GM21737 (cell line): ENCODE measurements at regions not wholly inside any gene's neighbourhood (a gene's known extent, or its start where the extent isn't known, plus 50 kb on each side); places are given as distances from the start of the nearest gene placed in this dataset.
"Not testable (repeated sequence)": the region's sequence is repeated elsewhere in the genome, so short reads cannot be mapped to it uniquely, and the experiment has no call there.

Experiments used
- ATAC-seq: cut with Tn5 transposase; IDR thresholded peaks from one replicate; pipeline ENCODE4 v1.9.1; 2021; ENCODE audit warnings: mild to moderate bottlenecking, moderate library complexity; ENCODE audit not compliant: unreplicated experiment

DNA sequence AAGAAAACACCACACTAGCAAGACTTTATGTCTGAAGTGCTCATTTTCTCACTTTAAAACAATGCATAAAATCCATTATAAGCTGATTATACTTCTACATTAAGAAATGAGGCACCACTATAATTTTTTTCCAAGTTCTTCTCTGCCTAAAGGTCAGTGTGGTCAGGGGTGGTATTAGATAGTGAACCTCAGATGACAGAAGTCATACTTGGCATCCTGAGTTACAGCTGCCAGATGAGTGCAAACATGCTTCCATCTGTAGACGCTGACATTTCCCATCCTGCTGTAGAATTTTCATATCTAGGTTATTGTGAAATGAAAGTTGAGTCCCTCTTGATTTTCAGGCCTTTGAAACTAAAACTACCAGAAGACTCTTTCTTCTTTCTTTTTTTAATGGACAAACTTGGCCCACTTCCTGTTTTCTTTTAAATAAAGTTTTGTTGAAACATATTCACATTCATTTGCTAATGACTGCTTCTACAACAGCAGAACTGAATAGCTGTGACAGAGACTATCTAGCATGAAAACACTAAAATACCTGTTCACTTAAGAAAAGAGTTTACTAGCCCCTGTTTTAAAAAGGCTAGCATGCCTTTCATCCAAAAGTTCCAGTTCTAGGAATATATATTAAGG lies 900.8 kb downstream of the XPNPEP1 start:
- ATAC-seq, result no peak

GRCh38 chr10:109019001-109019424 lies 904.3 kb downstream of the XPNPEP1 start:
- ATAC-seq, result no peak

DNA sequence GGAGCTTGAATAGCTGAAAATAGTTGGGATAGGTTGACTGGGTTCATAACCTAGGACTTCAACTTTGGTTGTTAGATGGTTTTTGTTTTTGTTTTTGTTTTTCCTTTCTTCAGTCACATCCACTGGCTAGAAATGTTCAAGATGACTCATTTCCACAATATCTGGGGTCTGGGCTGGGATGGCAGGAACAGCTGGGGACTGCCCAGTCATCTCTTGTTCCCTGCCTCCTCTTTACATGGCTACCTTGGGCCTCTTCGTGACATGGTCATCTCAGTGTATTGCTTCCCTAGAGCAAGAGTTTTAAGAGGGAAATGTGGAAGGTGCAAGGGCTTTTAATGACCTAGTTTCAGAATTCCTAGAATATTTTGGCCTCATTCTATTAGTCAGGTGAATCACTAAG lies 915.8 kb downstream of the XPNPEP1 start:
- no peak for ATAC-seq

GRCh38 chr10:108990441-108990840 lies 932.9 kb downstream of the XPNPEP1 start:
- no peak for ATAC-seq

GRCh38 chr10:108989976-108990375 lies 933.3 kb downstream of the XPNPEP1 start:
- no peak for ATAC-seq

GRCh38 chr10:108982159-108982558 lies 941.2 kb downstream of the XPNPEP1 start:
- ATAC-seq, result no peak

GRCh38 chr10:108980869-108981268 lies 942.4 kb downstream of the XPNPEP1 start:
- no peak for ATAC-seq

GRCh38 chr10:108975459-108976058 lies 947.8 kb downstream of the XPNPEP1 start:
- ATAC-seq, result no peak

GRCh38 chr10:108970016-108970415 lies 953.3 kb downstream of the XPNPEP1 start:
- no peak for ATAC-seq

- no peak for ATAC-seq
Observed at GRCh38 chr10:108966411-108966810, 956.9 kb downstream of the XPNPEP1 start.

- no peak for ATAC-seq
Observed at GRCh38 chr10:108966005-108966404, 957.3 kb downstream of the XPNPEP1 start.

DNA sequence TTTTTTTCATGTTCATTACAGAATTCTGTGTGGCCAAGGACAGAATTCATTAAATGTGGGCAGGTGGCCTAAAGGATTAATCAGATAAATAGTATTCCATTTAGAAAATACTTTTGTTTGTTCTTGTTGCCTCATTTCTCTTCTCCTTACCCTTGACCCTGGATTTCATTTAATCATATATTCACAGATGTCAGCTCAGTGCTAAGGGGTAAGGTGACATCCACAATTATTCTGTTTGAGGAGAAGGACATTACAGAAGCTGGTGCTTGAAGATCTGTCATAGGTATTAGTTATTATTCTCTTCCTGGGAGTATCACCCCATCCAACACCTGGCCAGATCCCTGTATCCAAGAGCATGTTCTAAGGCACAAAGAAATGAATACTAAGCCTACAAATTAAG lies 961.1 kb downstream of the XPNPEP1 start:
- ATAC-seq, result no peak

DNA sequence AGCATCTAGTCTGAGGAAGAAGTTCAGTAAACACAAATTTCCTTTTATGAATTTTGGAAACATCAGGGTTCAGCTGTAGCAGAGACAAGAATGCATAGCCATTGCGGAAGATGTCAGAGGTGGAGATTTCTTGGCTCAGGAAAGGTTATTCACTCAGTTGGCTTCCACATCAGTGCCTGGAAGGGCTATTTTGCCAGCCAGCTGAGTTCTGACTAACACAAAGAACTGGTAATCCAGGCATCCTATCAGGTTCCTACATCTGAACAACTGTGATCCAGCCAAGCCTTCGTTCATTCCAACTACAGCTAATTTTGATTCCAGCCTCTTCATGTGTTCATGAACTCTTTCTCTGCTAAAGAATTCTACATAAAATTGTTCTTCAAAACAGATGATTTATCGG lies 965.6 kb downstream of the XPNPEP1 start:
- ATAC-seq, result no peak

DNA sequence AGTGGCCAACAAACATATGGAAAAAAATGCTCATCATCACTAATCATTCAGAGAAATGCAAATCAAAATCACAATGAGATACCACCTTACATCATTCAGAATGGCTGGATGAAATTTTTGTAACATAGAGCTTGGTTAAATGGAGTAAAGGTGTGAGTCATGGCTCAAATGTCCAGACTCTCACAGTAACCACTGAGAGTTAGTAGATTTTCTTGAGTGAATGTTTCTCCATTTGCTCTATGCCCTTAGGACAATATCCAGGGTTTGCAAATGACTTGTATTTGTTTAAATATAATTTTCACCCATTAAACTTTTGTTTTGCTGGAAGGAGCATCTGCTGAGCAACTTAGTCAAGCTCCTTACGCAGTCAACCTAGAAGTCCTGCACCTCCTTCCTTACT lies 967.2 kb downstream of the XPNPEP1 start:
- ATAC-seq, result no peak

DNA sequence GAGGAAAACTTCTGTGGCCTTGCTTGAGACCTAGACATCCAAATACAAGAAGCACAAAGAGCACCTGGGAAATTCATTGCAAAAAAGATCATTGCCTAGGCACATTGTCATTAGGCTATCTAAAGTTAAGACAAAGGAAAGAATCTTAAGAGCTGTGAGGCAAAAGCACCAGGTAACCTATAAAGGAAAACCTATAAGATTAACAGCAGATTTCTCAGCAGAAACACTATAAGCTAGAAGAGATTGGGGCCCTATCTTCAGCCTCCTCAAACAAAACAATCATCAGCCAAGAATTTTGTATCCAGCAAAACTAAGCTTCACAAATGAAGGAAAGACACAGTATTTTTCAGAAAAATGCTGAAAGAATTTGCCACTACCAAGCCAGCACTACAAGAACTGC lies 1003.3 kb downstream of the XPNPEP1 start:
- not testable (repeated sequence) for ATAC-seq

GRCh38 chr10:108913300-108913699 lies 1010.0 kb downstream of the XPNPEP1 start:
- no peak for ATAC-seq

DNA sequence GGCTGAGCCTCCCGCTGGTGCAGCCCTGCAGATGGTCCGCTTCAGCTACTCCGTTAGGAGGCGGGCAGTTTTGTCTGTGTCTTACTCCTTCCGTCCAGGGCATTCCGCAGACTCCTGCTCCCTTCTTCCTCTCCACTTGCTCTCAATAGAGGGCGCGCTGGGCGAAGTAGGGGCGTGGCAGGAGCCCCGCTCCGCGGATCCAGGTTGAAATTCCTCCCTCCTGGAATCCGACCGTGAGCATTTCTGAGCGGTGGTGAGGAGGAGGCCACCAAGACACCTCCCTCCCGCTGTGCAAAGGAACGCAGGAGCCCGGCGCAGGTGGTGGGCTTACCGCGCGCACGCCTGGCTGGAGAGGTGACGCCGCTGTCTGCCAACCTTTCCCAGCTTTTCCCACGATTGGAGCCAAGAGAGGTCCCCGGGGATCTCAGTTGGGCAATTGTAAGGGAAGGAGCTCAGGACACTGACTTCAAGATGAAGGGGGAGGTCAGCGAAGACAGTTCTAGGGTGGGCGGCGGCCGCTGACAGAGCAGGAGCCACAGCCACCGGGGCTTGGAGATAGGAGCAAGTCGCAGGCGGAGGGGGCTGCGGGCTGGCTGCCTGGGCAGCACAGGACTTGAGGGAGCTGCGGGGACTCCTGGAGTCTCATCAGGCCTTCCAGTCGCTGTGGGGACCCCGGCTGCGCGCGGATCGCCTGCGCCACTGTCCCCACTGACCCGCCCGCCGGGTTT lies 1011.3 kb downstream of the XPNPEP1 start:
- ATAC-seq, result peak; percentile 90

- no peak for ATAC-seq
Observed at GRCh38 chr10:108908096-108908495, 1015.2 kb downstream of the XPNPEP1 start.

GRCh38 chr10:108905821-108906220 lies 1017.5 kb downstream of the XPNPEP1 start:
- no peak for ATAC-seq

GRCh38 chr10:108905171-108905570 lies 1018.1 kb downstream of the XPNPEP1 start:
- ATAC-seq, result no peak

DNA sequence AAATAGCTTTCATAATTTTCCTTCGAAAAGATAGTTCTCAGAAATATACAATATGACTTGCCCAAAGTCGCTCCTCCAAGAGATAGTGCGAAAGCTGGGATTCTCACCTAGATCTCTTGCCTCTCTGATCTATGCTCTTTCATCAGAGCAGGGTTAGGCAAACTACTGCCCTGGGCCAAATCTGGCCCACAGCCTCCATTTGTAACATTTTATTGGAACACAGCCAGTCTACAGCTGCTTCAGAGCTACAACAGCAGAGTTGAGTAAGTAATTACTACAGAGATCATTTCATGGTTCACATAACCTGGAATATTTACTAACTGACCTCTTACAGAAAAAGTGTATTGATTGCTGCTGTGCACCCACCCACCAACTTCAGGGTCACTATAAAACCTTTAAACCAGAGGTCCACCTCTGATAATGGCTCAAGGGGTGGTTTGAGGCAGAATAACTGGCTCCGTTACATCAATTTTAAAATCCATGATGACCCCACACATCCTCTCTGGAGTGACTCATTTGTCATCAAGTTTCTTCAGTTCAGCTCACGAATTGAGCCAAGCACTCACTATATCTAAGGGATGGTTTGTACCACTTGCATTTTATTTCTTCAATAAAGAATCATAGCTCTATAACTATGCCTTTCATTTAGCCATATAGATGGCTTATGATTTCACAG lies 1019.0 kb downstream of the XPNPEP1 start:
- no peak for ATAC-seq
